Neural progenitor cell (in vitro differentiated cells): ENCODE measurements at regions not wholly inside any gene's neighbourhood (a gene's known extent, or its start where the extent isn't known, plus 50 kb on each side); places are given as distances from the start of the nearest gene placed in this dataset.

ENCODE experiments used
- DNase-seq: peaks from one replicate; pipeline ENCODE4 v3.0.0-alpha.2; 2016; ENCODE audit warnings: low spot score
- H2AFZ ChIP-seq: fragments of 200-600 bp; sonication (generic); replicated peaks from 2 replicates; pipeline ENCODE4 v1.6.1; 2016; ENCODE audit warnings: antibody characterized with exemption
- H3F3A ChIP-seq: fragments of 200-600 bp; sonication (generic); 2 replicates; pipeline ENCODE4 v1.6.1; 2016; ENCODE audit warnings: antibody characterized with exemption, low read depth
- H3K27ac ChIP-seq: fragments of 200-600 bp; sonication (generic); 2 replicates; pipeline ENCODE4 v1.5.1; 2016; ENCODE audit warnings: mild to moderate bottlenecking
- H3K27me3 ChIP-seq: fragments of 200-600 bp; sonication (generic); 2 replicates; pipeline ENCODE4 v1.6.1; 2016; ENCODE audit warnings: mild to moderate bottlenecking, moderate library complexity
- H3K36me3 ChIP-seq: fragments of 200-600 bp; sonication (generic); 2 replicates; pipeline ENCODE4 v1.5.1; 2016
- H3K4me1 ChIP-seq: fragments of 200-600 bp; sonication (generic); 2 replicates; pipeline ENCODE4 v1.6.1; 2016; ENCODE audit warnings: mixed run types
- H3K4me2 ChIP-seq: fragments of 200-600 bp; sonication (generic); 2 replicates; pipeline ENCODE4 v1.6.1; 2016
- H3K4me3 ChIP-seq: fragments of 200-600 bp; sonication (generic); 2 replicates; pipeline ENCODE4 v1.5.1; 2016
- H3K79me2 ChIP-seq: fragments of 200-600 bp; sonication (generic); 2 replicates; pipeline ENCODE4 v1.6.1; 2016; ENCODE audit warnings: low read depth
- H3K9ac ChIP-seq: fragments of 200-600 bp; sonication (generic); 2 replicates; pipeline ENCODE4 v1.6.1; 2016
- H3K9me3 ChIP-seq: fragments of 200-600 bp; sonication (generic); 2 replicates; pipeline ENCODE4 v1.5.1; 2016; ENCODE audit warnings: low read depth
- H4K20me1 ChIP-seq: fragments of 200-600 bp; sonication (generic); 2 replicates; pipeline ENCODE4 v1.6.1; 2016; ENCODE audit warnings: low read depth
- H3K27ac Mint-ChIP-seq: 3 replicates; pipeline ENCODE4 v1.8.0; 2021; ENCODE audit warnings: mixed read lengths
- H3K27me3 Mint-ChIP-seq: 2 replicates; pipeline ENCODE4 v1.8.0; 2022; ENCODE audit warnings: low read depth, mild to moderate bottlenecking, inconsistent platforms, moderate library complexity, mixed read lengths; ENCODE audit not compliant: insufficient read depth
- H3K36me3 Mint-ChIP-seq: 3 replicates; pipeline ENCODE4 v1.8.0; 2021; ENCODE audit warnings: mixed read lengths
- H3K4me1 Mint-ChIP-seq: 3 replicates; pipeline ENCODE4 v1.8.0; 2021; ENCODE audit warnings: mixed read lengths
- H3K4me3 Mint-ChIP-seq: 3 replicates; pipeline ENCODE4 v1.8.0; 2021; ENCODE audit warnings: mild to moderate bottlenecking, moderate library complexity, mixed read lengths
- H3K9me3 Mint-ChIP-seq: 3 replicates; pipeline ENCODE4 v1.8.0; 2020; ENCODE audit warnings: mixed read lengths
- EZH2 ChIP-seq: fragments of 200-600 bp; sonication (generic); IDR thresholded peaks from 2 replicates; pipeline ENCODE4 v1.6.1; 2017; ENCODE audit warnings: antibody characterized with exemption, mild to moderate bottlenecking, moderate library complexity
- EZH2phosphoT487 ChIP-seq: fragments of 200-600 bp; sonication (generic); IDR thresholded peaks from 2 replicates; pipeline ENCODE4 v1.6.1; 2017; ENCODE audit warnings: antibody characterized with exemption
- TF ChIP-seq, protein P1 (sequence below): fragments of 200-600 bp; sonication (generic); IDR thresholded peaks from 2 replicates; pipeline ENCODE4 v1.5.1; 2017; ENCODE audit warnings: antibody characterized with exemption, mild to moderate bottlenecking

DNA sequence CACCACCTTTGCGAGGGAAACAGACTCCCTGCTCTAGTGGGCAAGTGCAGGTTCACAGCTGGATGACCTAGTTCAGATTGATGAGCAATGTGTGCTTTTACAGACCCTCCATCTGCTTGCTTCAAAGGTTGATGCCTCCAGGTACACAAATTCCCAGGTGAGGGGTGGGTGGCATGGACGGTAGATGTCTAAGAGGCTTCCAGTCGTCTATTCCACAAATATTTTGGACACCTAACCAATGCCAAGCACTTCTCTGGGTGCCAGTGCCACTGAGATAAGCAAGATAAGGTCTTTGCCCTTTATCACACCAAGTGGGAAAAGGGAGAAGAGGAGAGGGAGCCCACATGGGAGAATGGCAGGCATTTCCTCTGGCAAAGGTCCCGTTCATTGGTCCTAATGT lies 316.6 kb upstream of the CDH5 start:
- Mint-ChIP-seq H3K27ac (no peak overlapping the region), H3K27me3 (no peaks in the 10 kb centered on the region), H3K4me1 (no peaks in the 10 kb centered on the region), H3K36me3 (no peaks in the 10 kb centered on the region), H3K9me3 (peaks cover 2% of the 10 kb centered on the region), H3K4me3 (no peak overlapping the region)
- no peaks in the 10 kb centered on the region for H4K20me1 ChIP-seq
- no peak overlapping the region for H3K27ac ChIP-seq
- H2AFZ ChIP-seq, result no peak overlapping the region
- no peaks in the 10 kb centered on the region for H3K36me3 ChIP-seq
- no peak overlapping the region for H3K4me3 ChIP-seq
- TF ChIP-seq EZH2, result no peak
- TF ChIP-seq, protein P1, sequence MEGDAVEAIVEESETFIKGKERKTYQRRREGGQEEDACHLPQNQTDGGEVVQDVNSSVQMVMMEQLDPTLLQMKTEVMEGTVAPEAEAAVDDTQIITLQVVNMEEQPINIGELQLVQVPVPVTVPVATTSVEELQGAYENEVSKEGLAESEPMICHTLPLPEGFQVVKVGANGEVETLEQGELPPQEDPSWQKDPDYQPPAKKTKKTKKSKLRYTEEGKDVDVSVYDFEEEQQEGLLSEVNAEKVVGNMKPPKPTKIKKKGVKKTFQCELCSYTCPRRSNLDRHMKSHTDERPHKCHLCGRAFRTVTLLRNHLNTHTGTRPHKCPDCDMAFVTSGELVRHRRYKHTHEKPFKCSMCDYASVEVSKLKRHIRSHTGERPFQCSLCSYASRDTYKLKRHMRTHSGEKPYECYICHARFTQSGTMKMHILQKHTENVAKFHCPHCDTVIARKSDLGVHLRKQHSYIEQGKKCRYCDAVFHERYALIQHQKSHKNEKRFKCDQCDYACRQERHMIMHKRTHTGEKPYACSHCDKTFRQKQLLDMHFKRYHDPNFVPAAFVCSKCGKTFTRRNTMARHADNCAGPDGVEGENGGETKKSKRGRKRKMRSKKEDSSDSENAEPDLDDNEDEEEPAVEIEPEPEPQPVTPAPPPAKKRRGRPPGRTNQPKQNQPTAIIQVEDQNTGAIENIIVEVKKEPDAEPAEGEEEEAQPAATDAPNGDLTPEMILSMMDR, result no peak
- no peak for TF ChIP-seq EZH2phosphoT487
- H3K79me2 ChIP-seq, result no peaks in the 10 kb centered on the region
- H3K9ac ChIP-seq, result no peak overlapping the region
- H3K4me2 ChIP-seq, result no peak overlapping the region
- H3K27me3 ChIP-seq, result no peaks in the 10 kb centered on the region
- no peaks in the 10 kb centered on the region for H3K9me3 ChIP-seq
- no peak for DNase-seq
- no peaks in the 10 kb centered on the region for H3K4me1 ChIP-seq
- no peaks in the 10 kb centered on the region for H3F3A ChIP-seq

DNA sequence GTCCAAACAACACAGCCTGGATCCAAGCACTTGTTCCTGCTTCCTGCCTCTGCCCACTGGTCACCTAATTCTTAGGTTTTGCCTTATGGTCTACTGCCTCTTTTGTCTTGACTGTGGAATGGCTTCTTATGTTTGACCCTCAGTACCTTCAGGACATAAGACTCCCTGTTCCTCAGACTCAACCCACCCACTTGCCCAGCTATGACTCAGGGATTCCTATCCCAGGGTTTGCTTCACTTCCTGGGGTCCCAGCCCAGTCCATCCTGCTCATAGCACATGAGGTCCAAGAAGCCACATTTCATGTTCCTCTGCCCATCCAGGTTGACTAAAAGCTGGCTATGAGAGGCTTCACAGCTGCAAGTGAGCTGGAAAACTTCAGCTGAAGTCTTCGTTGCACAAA lies 320.9 kb upstream of the CDH5 start:
- no peaks in the 10 kb centered on the region for H3K27me3 ChIP-seq
- H3K27me3 Mint-ChIP-seq, result peaks cover 2% of the 10 kb centered on the region
- H3K4me1 ChIP-seq, result peaks cover 4% of the 10 kb centered on the region
- H3K4me2 ChIP-seq, result no peak overlapping the region
- DNase-seq, result no peak
- no peaks in the 10 kb centered on the region for H4K20me1 ChIP-seq
- H3K9me3 Mint-ChIP-seq, result peaks cover 3% of the 10 kb centered on the region
- H3K4me3 Mint-ChIP-seq, result no peak overlapping the region
- peaks cover 10% of the 10 kb centered on the region for H3K4me1 Mint-ChIP-seq
- H3K4me3 ChIP-seq, result no peak overlapping the region
- H3K36me3 ChIP-seq, result no peaks in the 10 kb centered on the region
- H3K27ac ChIP-seq, result no peak overlapping the region
- TF ChIP-seq, protein P1, result no peak
- TF ChIP-seq EZH2, result no peak
- no peak for TF ChIP-seq EZH2phosphoT487
- no peaks in the 10 kb centered on the region for H3F3A ChIP-seq
- H3K9ac ChIP-seq, result no peak overlapping the region
- H3K9me3 ChIP-seq, result no peaks in the 10 kb centered on the region
- no peak overlapping the region for H3K27ac Mint-ChIP-seq
- no peaks in the 10 kb centered on the region for H3K79me2 ChIP-seq
- no peaks in the 10 kb centered on the region for H3K36me3 Mint-ChIP-seq
- no peak overlapping the region for H2AFZ ChIP-seq

DNA sequence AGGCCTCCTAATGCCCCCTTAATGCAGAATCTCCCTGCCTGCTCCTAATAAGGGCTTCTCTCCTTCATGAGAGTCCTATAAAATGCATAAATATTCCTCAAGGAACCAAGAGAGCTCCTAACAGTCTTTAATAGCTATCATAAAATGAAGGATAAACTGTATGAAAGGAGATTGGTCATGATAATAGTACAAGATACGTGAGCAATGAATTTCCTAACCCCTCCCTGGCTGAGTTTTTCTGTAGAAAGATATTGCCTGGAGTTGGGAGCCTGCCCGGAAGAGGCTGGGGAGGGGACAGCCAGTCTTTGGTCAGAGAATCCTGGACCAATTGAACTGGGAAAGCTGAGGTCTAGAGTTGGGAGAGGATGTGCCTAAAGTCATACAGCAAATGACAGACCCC lies 321.9 kb upstream of the CDH5 start:
- H3K36me3 Mint-ChIP-seq, result no peaks in the 10 kb centered on the region
- DNase-seq, result no peak
- no peak overlapping the region for H3K27ac Mint-ChIP-seq
- no peak overlapping the region for H3K4me2 ChIP-seq
- TF ChIP-seq, protein P1, result no peak
- no peak for TF ChIP-seq EZH2
- no peak for TF ChIP-seq EZH2phosphoT487
- no peaks in the 10 kb centered on the region for H3K36me3 ChIP-seq
- no peaks in the 10 kb centered on the region for H3K27me3 ChIP-seq
- no peaks in the 10 kb centered on the region for H3K79me2 ChIP-seq
- no peaks in the 10 kb centered on the region for H3F3A ChIP-seq
- H3K27ac ChIP-seq, result no peak overlapping the region
- H3K4me3 Mint-ChIP-seq, result no peak overlapping the region
- H3K9me3 ChIP-seq, result no peaks in the 10 kb centered on the region
- H3K27me3 Mint-ChIP-seq, result peaks cover 5% of the 10 kb centered on the region
- H3K4me1 ChIP-seq, result peaks cover 4% of the 10 kb centered on the region
- H4K20me1 ChIP-seq, result no peaks in the 10 kb centered on the region
- no peak overlapping the region for H3K4me3 ChIP-seq
- H3K9me3 Mint-ChIP-seq, result peaks cover 3% of the 10 kb centered on the region
- H3K4me1 Mint-ChIP-seq, result peaks cover 12% of the 10 kb centered on the region
- no peak overlapping the region for H2AFZ ChIP-seq
- no peak overlapping the region for H3K9ac ChIP-seq

DNA sequence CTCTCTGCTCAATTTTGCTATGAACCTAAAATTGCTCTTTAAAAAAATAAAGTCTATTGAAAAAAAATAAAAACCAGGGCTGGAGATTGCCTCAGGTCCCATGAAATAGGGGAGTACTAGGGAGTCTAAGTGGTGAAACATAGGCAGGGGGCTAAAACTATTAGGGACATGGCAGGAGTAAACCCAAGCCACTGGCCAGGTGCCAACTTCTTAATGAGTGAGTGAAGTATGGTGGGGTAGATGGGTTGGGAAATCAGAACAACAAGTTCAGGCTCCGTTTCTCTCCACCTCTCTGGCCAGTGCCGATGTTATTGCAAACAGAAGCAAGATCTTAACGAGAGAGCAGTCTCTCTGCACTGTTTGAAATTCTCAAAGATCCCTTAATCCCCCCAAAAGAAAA lies 322.4 kb upstream of the CDH5 start:
- H3K36me3 ChIP-seq, result no peaks in the 10 kb centered on the region
- Mint-ChIP-seq H3K27me3 (peaks cover 5% of the 10 kb centered on the region), H3K4me1 (peaks cover 12% of the 10 kb centered on the region), H3K9me3 (peaks cover 3% of the 10 kb centered on the region), H3K27ac (no peak overlapping the region), H3K4me3 (no peak overlapping the region), H3K36me3 (no peaks in the 10 kb centered on the region)
- H3K4me1 ChIP-seq, result peaks cover 4% of the 10 kb centered on the region
- no peak for DNase-seq
- no peak overlapping the region for H3K9ac ChIP-seq
- H3F3A ChIP-seq, result no peaks in the 10 kb centered on the region
- no peak overlapping the region for H3K4me2 ChIP-seq
- no peak overlapping the region for H2AFZ ChIP-seq
- no peak overlapping the region for H3K4me3 ChIP-seq
- no peaks in the 10 kb centered on the region for H3K9me3 ChIP-seq
- no peak overlapping the region for H3K27ac ChIP-seq
- H3K27me3 ChIP-seq, result no peaks in the 10 kb centered on the region
- TF ChIP-seq EZH2, result no peak
- TF ChIP-seq EZH2phosphoT487, result no peak
- TF ChIP-seq, protein P1, result no peak
- no peaks in the 10 kb centered on the region for H3K79me2 ChIP-seq
- no peaks in the 10 kb centered on the region for H4K20me1 ChIP-seq
